Kidney epithelial cell (primary cell): ENCODE measurements at regions not wholly inside any gene's neighbourhood (a gene's known extent, or its start where the extent isn't known, plus 50 kb on each side); places are given as distances from the start of the nearest gene placed in this dataset.

Experiments used
- DNase-seq: peaks from one replicate; pipeline ENCODE4 v3.0.0-alpha.2; 2010; ENCODE audit warnings: low read depth
- H3K27me3 ChIP-seq: 2 replicates; pipeline ENCODE4 v1.6.0; 2011; ENCODE audit warnings: low read length; ENCODE audit not compliant: control insufficient read depth, insufficient read depth
- H3K36me3 ChIP-seq: 2 replicates; pipeline ENCODE4 v1.5.1; 2011; ENCODE audit warnings: low read length; ENCODE audit not compliant: control insufficient read depth, insufficient read depth
- H3K4me3 ChIP-seq: 2 replicates; pipeline ENCODE4 v1.5.1; 2011; ENCODE audit warnings: low read depth, mild to moderate bottlenecking, control low read depth, low read length
- CTCF ChIP-seq: IDR thresholded peaks from 2 replicates; pipeline ENCODE4 v1.5.1; 2011; ENCODE audit warnings: mild to moderate bottlenecking, moderate library complexity, low read length, control low read depth, inconsistent platforms; ENCODE audit not compliant: insufficient read depth, poor library complexity, severe bottlenecking

GRCh38 chr1:175861626-175862367, 118.4 kb upstream of the TNR start:
- no peaks in the 10 kb centered on the region for H3K36me3 ChIP-seq
- H3K4me3 ChIP-seq = no peak overlapping the region
- no peak for DNase-seq
- no peak for TF ChIP-seq CTCF
- peaks cover 3% of the 10 kb centered on the region for H3K27me3 ChIP-seq

- peaks cover 5% of the 10 kb centered on the region for H3K27me3 ChIP-seq
- DNase-seq = no peak
- TF ChIP-seq CTCF = no peak
- H3K36me3 ChIP-seq = no peaks in the 10 kb centered on the region
- H3K4me3 ChIP-seq = no peak overlapping the region
Measured at GRCh38 chr1:175857756-175858155, 114.4 kb upstream of the TNR start.

- TF ChIP-seq CTCF = no peak
Measured at GRCh38 chr1:175853681-175854080, 110.3 kb upstream of the TNR start.

GRCh38 chr1:175851749-175852148, 108.4 kb upstream of the TNR start:
- DNase-seq = no peak
- Histone ChIP-seq H3K27me3 (peaks cover 2% of the 10 kb centered on the region), H3K4me3 (no peak overlapping the region), H3K36me3 (no peaks in the 10 kb centered on the region)
- TF ChIP-seq CTCF = no peak

More at GRCh38 chr1:175853681-175854080, 110.3 kb upstream of the TNR start:
- Histone ChIP-seq H3K36me3 (no peaks in the 10 kb centered on the region), H3K4me3 (no peak overlapping the region), H3K27me3 (peaks cover 5% of the 10 kb centered on the region)
- no peak for DNase-seq

GRCh38 chr1:175848329-175848728, 104.9 kb upstream of the TNR start:
- no peak overlapping the region for H3K4me3 ChIP-seq
- no peak for TF ChIP-seq CTCF
- no peak for DNase-seq
- H3K36me3 ChIP-seq = no peaks in the 10 kb centered on the region
- no peaks in the 10 kb centered on the region for H3K27me3 ChIP-seq

- peaks cover 3% of the 10 kb centered on the region for H3K27me3 ChIP-seq
- DNase-seq = no peak
- no peaks in the 10 kb centered on the region for H3K36me3 ChIP-seq
- TF ChIP-seq CTCF = no peak
- no peak overlapping the region for H3K4me3 ChIP-seq
Measured at GRCh38 chr1:175845985-175846384, 102.6 kb upstream of the TNR start.
